Ramos (cell line): ENCODE measurements at regions not wholly inside any gene's neighbourhood (a gene's known extent, or its start where the extent isn't known, plus 50 kb on each side); places are given as distances from the start of the nearest gene placed in this dataset.

Source experiments
- in situ Hi-C: fragments of 300-500 bp; cut with MboI; formaldehyde crosslinking; loops from one replicate; pipeline ENCODE4 v1.14.3; 2022; ENCODE audit warnings: low sequenced_read_pairs; ENCODE audit not compliant: unreplicated experiment

DNA sequence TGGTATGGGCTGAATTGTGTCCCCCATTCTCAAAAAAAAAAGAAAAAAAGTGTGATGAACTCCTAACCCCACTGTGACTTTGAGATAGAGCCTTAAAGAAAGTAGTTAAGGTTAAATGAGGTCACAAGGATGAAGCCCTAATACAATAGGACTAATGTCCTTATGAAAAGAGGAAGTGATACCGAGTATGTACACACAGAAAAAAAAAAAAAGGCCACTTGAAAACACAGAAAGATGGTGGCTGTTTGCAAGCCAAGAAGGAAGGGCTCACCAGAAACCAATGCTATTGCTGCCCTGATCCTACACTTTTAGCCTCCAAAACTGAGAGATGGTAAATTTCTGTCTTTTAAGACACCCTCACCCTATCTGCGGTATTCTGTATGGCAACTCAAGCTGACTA lies 955.6 kb downstream of the PCDH17 start:
- in situ Hi-C loops, result no loop called here

DNA sequence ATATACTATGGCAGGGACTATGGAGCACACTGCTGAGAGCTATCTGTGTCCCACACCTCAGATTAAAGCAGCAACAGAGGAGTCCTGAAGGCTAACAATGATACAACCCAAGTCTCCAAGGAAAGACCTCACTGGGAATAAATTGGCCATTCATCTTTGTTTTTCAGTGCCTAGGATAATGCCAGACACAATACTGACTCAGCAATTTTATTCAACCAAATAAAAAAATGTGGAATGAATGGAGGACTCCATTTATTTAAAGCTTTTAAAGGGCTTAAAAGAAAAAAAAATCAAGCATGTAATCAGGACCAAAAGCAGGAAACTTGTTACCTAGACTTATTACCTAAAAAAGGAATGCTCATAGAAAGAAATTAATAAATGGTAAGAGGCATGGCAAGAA lies 960.5 kb downstream of the PCDH17 start:
- in situ Hi-C loops, result no loop called here

- in situ Hi-C loops, result no loop called here
These were observed 961.2 kb downstream of the PCDH17 start for GRCh38 chr13:58592786-58593185.

DNA sequence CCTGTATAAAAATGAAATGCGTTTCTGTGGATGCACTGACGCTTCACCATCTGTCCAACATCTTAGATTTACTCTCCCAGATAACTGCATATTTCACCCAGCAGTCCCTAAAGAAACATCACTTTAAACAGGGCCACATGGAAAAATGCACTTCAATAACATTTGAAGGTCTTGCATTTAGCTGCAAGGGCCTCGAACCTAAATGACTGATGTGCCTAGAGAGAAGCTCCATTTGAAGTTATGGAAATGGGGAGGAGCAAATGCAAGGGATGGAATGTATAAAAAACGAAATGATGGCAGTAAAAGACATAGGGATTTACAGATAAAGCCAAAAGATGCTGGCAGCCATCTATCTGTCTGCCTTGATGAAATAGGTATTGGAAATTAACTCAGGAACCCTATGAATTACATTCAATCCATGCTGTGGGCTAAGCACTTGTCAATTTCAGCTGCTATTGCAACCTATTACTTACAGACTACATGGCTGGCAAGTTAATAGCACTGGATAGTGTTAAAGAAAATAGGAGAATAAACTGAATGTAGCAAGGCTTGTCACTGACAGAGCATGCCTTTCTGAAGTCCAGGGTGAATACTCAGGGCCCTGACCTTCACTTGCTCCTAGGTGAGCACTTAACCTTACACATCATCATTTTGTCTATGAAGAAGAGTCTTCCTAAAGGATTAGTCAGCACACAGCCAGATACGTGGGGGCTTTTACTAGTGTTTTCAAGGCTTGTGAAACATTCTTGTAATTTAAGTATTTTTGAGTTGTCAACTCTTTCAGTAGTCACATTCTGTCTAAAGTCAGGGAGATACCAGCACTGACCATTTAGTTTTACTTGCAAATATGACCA lies 963.4 kb downstream of the PCDH17 start:
- in situ Hi-C loops, result no loop called here

DNA sequence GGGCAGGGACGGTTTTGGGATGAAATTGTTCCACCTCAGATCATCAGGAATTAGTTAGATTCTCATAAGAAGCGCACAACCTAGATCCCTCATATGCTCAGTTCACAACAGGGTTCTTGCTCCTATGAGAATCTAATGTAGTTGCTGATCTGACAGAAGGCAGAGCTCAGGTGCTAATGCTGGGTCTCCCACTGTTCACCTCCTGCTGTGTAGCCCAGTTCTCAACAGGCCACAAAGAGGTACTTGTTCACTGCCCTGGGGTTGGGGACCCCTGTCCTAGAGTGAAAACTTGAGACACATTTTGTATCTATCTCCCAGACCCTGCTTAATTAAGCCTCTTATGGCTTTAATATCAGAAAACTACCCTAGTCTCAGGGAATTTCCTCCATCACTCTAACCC lies 966.0 kb downstream of the PCDH17 start:
- in situ Hi-C loops, result no loop called here

DNA sequence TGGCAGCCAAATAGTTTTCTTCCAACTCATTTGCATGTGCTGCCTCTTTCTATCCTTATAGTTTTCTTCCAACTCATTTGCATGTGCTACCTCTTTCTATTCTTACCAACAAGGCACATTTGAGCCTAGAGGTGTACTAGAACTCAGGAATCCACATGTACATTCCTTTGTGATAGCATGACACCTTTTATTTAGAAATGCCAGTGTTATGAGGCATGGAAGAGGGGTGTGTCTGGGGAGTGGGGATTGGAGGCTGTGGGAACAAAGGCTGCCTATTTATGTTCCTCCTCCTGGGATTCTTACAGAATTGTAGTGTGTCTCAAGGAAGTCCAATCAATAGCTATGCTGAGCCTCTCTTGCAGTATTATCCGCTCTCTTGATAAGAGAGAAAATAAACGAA lies 966.7 kb downstream of the PCDH17 start:
- in situ Hi-C loops, result no loop called here

DNA sequence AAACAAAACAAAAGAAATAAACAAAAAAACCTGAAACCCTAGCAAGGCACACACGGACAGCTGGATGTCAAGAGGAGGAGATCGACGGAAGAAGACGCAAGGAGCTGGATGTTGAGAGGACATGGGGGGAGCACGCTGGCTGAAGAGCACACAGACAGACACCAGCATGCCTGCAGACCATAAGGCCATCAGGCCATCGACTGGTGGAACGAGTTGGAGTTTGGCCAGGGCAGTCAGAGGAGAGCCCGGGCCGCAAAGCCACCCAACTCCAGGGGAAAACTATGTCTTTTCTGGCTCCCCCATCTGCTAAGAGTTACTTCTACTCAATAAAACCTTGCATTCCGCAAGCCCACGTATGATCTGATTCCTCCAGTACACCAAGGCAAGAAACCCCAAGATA lies 979.6 kb downstream of the PCDH17 start:
- in situ Hi-C loops, result no loop called here

- in situ Hi-C loops, result no loop called here
These were observed 986.5 kb downstream of the PCDH17 start for GRCh38 chr13:58617880-58618665.

DNA sequence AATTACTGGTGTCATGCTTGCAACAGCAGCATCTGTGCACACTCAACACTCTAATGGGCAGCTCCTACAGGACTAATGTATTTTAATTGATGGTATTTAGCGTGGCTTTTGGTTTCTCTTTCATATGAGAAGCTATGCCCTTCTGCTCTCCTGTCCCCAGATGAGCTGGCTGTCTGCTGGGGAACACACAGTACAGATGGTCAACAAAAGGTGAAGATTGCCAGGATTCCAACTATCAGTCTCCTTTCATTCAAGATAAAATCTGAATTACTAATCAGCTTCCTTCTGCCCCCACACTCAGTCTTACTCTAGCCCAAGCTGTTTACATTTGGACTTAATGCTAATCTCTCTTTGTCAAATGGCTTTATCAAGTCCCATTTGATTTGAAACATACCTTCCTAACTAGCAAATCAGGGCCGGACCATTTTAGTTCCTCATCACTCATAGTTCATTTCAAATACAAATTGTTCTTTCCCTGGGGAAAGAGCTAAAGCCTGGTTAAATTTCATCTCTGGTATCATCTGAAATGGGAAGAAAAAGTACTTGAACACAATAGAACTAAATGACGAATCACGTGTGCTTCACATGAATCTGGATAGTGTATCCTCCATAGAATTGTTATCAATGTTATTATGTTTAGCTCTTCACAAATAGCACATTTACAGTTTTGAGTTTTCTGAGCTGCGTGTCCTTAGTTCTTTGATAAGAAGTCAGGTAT lies 988.0 kb downstream of the PCDH17 start:
- in situ Hi-C loops, result no loop called here

DNA sequence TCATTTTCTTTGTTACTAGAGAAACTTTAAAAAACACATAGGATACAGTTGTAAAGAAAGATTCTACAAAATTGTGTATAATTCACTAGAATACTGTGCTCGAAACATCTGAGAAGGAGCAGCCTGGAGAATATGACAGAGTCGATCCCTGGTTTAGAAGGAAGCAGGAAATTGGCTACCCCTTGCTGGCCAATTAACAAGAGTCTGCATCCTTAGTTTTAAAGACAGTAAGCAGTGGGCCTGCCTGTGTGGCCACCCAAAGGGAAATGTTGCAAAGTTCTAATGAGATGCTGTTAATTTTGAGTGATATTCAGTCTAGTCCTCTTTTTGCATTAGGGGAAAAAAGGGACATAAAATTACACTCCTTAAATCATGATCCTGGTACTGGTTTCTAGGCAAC lies 988.6 kb downstream of the PCDH17 start:
- in situ Hi-C loops, result no loop called here

DNA sequence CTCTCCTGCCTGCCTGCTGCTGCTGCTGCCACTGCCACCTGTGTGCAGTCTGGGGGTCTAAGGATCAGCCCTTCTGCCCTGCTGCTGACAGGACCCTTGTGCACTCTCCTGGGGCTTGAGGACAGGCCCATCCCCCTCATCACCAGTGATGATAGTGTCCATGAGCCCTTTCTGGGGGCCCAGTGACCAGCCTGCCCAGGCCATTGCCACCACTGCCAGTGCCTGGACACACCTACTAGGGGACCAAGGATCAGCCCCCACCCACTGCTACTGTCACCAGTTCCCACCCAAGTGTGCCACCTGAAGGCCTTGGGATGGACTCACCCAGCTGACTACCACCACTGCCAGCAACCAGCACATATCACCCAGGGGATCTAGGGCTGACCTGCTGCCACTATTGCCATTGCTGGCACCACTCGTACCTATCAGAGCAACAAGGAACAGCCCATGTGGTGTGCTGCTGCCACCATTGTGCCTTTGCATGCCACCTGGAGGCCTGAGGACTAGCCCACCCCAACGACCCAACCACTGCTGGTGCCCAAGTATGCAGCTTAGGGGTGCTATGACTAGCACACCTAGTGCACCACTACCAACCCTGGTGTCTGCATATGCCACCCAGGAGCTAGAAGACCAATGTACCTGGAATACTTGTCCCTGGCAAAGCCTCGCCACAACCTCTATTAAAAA lies 994.3 kb downstream of the PCDH17 start:
- in situ Hi-C loops, result no loop called here

DNA sequence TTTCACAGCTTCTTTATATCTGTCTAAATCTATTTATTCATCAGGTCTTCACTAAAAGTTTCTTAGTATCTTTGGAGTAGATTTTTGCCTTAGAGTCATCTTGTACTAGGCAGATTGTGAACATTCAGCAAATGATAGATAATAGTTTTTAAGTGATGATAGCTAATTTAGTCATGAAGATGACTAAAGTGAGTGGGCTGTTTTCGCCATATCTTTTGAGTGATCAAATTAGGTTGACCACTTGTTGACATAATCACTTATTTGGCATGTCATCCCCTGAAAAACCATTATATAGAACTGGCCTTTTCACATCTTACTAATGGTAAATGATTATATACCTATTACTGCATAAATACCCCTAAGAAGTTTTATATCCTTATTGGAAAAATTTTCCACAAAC lies 999.2 kb downstream of the PCDH17 start:
- in situ Hi-C loops, result no loop called here

GRCh38 chr13:58633226-58633625 lies 1001.7 kb downstream of the PCDH17 start:
- in situ Hi-C loops, result no loop called here

GRCh38 chr13:58655086-58655485 lies 1023.5 kb downstream of the PCDH17 start:
- in situ Hi-C loops, result no loop called here

DNA sequence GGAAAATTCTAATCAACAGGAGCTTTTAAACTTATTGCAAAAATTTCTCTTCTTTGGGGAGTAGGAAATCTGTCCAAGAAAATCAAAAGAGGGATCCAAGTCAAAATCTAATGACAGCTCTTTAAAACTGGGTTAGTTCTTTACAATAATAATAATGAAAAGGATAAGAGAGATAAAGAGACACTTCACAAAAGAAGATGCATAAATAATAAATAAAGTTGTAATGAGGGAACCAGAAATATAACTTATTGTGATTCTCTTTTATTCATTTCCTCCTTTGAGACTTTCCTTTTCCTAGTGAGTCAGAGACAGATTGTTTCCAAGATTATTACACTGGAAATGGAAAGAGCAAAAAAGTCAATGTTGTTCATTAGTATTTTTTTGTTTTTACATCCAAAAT lies 1029.3 kb downstream of the PCDH17 start:
- in situ Hi-C loops, result no loop called here

- in situ Hi-C loops, result no loop called here
These were observed 1034.8 kb downstream of the PCDH17 start for GRCh38 chr13:58666331-58666730.

DNA sequence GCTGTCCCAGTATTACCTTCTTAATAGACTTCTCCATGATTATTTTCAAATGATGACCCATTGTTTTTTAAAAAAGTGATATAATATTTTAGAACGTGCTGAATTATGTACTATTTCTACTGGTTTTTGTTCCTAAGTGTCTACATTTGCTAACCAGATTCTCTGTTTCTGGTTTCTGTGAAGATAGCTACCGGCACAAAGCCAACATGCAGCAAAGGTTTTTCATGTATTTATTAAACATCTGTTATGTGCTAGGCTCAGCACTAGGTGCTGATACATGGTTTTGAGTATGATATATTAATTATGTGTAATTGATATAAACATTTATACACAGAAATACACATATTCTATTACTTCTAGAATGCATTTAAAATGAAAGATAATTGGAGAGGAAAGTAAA lies 1035.6 kb downstream of the PCDH17 start:
- in situ Hi-C loops, result no loop called here

GRCh38 chr13:58680115-58680514 lies 1048.6 kb downstream of the PCDH17 start:
- in situ Hi-C loops, result no loop called here

- in situ Hi-C loops, result no loop called here
These were observed 1051.1 kb downstream of the PCDH17 start for GRCh38 chr13:58682616-58683015.

- in situ Hi-C loops, result no loop called here
These were observed 1055.6 kb downstream of the PCDH17 start for GRCh38 chr13:58687148-58687547.
